H1 (cell line): ENCODE measurements at regions not wholly inside any gene's neighbourhood (a gene's known extent, or its start where the extent isn't known, plus 50 kb on each side); places are given as distances from the start of the nearest gene placed in this dataset.

Experiments used
- GTF2F1 ChIP-seq: IDR thresholded peaks from 2 replicates; pipeline ENCODE4 v1.6.1; 2012; ENCODE audit warnings: low read depth, low read length, improper control_type of control experiment, borderline replicate concordance
- NRF1 ChIP-seq: IDR thresholded peaks from 2 replicates; pipeline ENCODE4 v1.6.1; 2011; ENCODE audit warnings: mild to moderate bottlenecking, low read depth, low read length, improper control_type of control experiment
- POLR2A ChIP-seq, 2 experiments: IDR thresholded peaks; 1 replicate in 1 of 2; 2 replicates in 1 of 2; pipeline ENCODE4 v1.6.1; 2011; ENCODE audit warnings: low read depth in 2 of 2, low read length in 2 of 2, mild to moderate bottlenecking in 2 of 2; ENCODE audit errors: control extremely low read depth in 1 of 2
- TF ChIP-seq, protein P1 (sequence below): fragments of 300-600 bp; sonication (generic); IDR thresholded peaks from 2 replicates; pipeline ENCODE4 v1.7.1; 2012; ENCODE audit warnings: low read length, moderate library complexity, mild to moderate bottlenecking, inconsistent platforms; ENCODE audit not compliant: insufficient replicate concordance

DNA sequence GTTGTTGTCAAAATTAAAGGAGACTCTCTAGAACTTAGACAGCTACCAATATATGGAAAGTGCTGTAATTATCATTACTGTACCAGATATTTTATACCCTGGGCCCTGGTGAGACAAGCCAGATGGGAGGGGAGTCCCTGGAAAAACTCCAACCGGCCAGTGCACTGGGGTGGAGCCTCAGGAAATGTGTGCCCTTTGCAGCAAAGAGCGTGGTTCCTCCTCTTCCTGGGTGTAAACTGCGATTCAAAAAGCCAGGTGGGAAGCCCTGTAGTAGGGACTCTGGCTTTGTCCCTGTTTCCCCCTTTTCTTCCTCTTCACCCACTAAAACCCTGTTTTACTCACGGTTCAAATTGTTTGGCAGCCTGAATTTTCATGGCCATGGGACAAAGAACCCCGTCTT, 812.3 kb downstream of the PLA2G4A start (continued):
- TF ChIP-seq, protein P1, sequence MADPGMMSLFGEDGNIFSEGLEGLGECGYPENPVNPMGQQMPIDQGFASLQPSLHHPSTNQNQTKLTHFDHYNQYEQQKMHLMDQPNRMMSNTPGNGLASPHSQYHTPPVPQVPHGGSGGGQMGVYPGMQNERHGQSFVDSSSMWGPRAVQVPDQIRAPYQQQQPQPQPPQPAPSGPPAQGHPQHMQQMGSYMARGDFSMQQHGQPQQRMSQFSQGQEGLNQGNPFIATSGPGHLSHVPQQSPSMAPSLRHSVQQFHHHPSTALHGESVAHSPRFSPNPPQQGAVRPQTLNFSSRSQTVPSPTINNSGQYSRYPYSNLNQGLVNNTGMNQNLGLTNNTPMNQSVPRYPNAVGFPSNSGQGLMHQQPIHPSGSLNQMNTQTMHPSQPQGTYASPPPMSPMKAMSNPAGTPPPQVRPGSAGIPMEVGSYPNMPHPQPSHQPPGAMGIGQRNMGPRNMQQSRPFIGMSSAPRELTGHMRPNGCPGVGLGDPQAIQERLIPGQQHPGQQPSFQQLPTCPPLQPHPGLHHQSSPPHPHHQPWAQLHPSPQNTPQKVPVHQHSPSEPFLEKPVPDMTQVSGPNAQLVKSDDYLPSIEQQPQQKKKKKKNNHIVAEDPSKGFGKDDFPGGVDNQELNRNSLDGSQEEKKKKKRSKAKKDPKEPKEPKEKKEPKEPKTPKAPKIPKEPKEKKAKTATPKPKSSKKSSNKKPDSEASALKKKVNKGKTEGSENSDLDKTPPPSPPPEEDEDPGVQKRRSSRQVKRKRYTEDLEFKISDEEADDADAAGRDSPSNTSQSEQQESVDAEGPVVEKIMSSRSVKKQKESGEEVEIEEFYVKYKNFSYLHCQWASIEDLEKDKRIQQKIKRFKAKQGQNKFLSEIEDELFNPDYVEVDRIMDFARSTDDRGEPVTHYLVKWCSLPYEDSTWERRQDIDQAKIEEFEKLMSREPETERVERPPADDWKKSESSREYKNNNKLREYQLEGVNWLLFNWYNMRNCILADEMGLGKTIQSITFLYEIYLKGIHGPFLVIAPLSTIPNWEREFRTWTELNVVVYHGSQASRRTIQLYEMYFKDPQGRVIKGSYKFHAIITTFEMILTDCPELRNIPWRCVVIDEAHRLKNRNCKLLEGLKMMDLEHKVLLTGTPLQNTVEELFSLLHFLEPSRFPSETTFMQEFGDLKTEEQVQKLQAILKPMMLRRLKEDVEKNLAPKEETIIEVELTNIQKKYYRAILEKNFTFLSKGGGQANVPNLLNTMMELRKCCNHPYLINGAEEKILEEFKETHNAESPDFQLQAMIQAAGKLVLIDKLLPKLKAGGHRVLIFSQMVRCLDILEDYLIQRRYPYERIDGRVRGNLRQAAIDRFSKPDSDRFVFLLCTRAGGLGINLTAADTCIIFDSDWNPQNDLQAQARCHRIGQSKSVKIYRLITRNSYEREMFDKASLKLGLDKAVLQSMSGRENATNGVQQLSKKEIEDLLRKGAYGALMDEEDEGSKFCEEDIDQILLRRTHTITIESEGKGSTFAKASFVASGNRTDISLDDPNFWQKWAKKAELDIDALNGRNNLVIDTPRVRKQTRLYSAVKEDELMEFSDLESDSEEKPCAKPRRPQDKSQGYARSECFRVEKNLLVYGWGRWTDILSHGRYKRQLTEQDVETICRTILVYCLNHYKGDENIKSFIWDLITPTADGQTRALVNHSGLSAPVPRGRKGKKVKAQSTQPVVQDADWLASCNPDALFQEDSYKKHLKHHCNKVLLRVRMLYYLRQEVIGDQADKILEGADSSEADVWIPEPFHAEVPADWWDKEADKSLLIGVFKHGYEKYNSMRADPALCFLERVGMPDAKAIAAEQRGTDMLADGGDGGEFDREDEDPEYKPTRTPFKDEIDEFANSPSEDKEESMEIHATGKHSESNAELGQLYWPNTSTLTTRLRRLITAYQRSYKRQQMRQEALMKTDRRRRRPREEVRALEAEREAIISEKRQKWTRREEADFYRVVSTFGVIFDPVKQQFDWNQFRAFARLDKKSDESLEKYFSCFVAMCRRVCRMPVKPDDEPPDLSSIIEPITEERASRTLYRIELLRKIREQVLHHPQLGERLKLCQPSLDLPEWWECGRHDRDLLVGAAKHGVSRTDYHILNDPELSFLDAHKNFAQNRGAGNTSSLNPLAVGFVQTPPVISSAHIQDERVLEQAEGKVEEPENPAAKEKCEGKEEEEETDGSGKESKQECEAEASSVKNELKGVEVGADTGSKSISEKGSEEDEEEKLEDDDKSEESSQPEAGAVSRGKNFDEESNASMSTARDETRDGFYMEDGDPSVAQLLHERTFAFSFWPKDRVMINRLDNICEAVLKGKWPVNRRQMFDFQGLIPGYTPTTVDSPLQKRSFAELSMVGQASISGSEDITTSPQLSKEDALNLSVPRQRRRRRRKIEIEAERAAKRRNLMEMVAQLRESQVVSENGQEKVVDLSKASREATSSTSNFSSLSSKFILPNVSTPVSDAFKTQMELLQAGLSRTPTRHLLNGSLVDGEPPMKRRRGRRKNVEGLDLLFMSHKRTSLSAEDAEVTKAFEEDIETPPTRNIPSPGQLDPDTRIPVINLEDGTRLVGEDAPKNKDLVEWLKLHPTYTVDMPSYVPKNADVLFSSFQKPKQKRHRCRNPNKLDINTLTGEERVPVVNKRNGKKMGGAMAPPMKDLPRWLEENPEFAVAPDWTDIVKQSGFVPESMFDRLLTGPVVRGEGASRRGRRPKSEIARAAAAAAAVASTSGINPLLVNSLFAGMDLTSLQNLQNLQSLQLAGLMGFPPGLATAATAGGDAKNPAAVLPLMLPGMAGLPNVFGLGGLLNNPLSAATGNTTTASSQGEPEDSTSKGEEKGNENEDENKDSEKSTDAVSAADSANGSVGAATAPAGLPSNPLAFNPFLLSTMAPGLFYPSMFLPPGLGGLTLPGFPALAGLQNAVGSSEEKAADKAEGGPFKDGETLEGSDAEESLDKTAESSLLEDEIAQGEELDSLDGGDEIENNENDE: no peak
- no peak for TF ChIP-seq GTF2F1
- peak in 1 of 2 experiments; percentile 54 for TF ChIP-seq POLR2A (IDR thresholded peaks at IDR 0.05; ENCODE audit: control extremely low read depth in 1 of 2, low read depth in 2 of 2, low read length in 2 of 2)
- TF ChIP-seq NRF1: no peak
